ENCODE measurements at regions not wholly inside any gene's neighbourhood (a gene's known extent, or its start where the extent isn't known, plus 50 kb on each side); places are given as distances from the start of the nearest gene placed in this dataset.

DNA sequence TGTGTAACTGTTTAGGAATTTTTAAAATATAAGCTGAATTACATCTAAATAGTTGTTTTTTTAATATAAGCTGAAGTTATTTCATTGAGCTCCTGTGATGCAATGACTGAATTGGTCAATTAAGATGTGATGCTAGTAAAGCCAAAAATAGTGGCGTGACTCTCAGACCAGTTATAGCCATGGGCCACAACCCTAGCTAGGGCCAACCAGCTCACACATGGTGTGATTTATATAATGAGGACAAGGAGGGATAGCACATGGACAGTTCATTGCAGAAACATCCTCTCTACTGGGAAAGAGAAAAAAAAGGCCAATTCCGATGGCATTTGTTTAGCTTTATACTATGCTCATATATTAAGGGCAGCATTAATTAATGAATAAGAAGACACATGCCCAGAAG, 119.3 kb upstream of the PROX1 start:
- TF ChIP-seq, protein P1, sequence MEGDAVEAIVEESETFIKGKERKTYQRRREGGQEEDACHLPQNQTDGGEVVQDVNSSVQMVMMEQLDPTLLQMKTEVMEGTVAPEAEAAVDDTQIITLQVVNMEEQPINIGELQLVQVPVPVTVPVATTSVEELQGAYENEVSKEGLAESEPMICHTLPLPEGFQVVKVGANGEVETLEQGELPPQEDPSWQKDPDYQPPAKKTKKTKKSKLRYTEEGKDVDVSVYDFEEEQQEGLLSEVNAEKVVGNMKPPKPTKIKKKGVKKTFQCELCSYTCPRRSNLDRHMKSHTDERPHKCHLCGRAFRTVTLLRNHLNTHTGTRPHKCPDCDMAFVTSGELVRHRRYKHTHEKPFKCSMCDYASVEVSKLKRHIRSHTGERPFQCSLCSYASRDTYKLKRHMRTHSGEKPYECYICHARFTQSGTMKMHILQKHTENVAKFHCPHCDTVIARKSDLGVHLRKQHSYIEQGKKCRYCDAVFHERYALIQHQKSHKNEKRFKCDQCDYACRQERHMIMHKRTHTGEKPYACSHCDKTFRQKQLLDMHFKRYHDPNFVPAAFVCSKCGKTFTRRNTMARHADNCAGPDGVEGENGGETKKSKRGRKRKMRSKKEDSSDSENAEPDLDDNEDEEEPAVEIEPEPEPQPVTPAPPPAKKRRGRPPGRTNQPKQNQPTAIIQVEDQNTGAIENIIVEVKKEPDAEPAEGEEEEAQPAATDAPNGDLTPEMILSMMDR (IDR thresholded peaks at IDR 0.05; ENCODE audit: low read depth, low read length, missing control alignments) = no peak
- DNase-seq (ENCODE audit: low read depth) = no peak
- no peak overlapping the region for H3K4me3 ChIP-seq (ENCODE audit: low read depth, low read length)
- in situ Hi-C loops (cut with HindIII; ENCODE audit: low sequenced_read_pairs) = no loop called here

GRCh38 chr1:213871179-213871578, 116.6 kb upstream of the PROX1 start:
- DNase-seq (ENCODE audit: low read depth) = no peak
- H3K4me3 ChIP-seq (ENCODE audit: low read depth, low read length) = no peak overlapping the region
- in situ Hi-C loops (cut with HindIII; ENCODE audit: low sequenced_read_pairs) = no loop called here
- TF ChIP-seq, protein P1 (IDR thresholded peaks at IDR 0.05; ENCODE audit: low read depth, low read length, missing control alignments) = no peak

GRCh38 chr1:213874789-213875188, 113.0 kb upstream of the PROX1 start:
- no peak for DNase-seq (ENCODE audit: low read depth)
- in situ Hi-C loops (cut with HindIII; ENCODE audit: low sequenced_read_pairs) = no loop called here
- no peak overlapping the region for H3K4me3 ChIP-seq (ENCODE audit: low read depth, low read length)
- TF ChIP-seq, protein P1 (IDR thresholded peaks at IDR 0.05; ENCODE audit: low read depth, low read length, missing control alignments) = no peak

GRCh38 chr1:213876531-213876930, 111.2 kb upstream of the PROX1 start:
- no peak overlapping the region for H3K4me3 ChIP-seq (ENCODE audit: low read depth, low read length)
- in situ Hi-C loops (cut with HindIII; ENCODE audit: low sequenced_read_pairs) = no loop called here
- DNase-seq (ENCODE audit: low read depth) = no peak
- TF ChIP-seq, protein P1 (IDR thresholded peaks at IDR 0.05; ENCODE audit: low read depth, low read length, missing control alignments) = no peak

DNA sequence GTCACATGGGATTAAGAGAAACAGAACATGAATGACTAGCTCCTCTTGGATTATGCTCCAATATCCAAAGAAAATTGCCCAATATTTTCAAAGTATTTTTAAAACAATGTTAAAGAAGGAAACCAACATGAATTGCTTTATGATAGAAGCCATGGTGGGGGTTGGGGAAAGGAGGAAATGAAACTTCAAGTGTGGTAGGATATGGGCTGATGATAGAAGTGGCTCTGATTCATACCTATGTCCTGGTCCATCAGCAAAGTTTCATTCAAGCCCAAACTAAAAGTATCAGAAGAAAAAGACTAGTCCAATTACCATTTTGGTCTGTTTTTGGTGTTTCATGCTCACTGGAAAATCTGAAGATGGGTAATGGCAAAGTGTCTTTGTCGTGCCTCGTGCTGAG, 104.2 kb upstream of the PROX1 start:
- no peak overlapping the region for H3K4me3 ChIP-seq (ENCODE audit: low read depth, low read length)
- TF ChIP-seq, protein P1 (IDR thresholded peaks at IDR 0.05; ENCODE audit: low read depth, low read length, missing control alignments) = no peak
- in situ Hi-C loops (cut with HindIII; ENCODE audit: low sequenced_read_pairs) = no loop called here
- DNase-seq (ENCODE audit: low read depth) = no peak

DNA sequence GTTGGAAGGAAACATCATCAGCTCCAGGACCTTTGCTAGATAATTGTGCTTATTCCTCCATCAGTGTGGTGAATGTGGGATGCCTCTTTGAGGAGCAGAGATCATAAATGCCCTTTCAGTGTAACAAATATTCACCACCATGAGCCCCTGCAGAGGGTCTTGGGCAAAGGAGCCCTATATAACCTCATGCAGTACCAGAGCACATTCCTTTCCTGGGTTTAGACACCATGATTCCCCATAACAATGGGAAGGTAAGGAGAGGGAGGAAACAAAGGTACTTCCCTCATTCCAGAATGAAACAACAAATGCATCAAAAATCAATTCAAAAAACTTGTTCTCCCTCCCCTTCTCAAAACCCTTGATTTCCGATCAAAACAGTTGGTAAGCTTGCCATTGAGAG, 103.4 kb upstream of the PROX1 start:
- H3K4me3 ChIP-seq (ENCODE audit: low read depth, low read length) = no peak overlapping the region
- DNase-seq (ENCODE audit: low read depth) = no peak
- in situ Hi-C loops (cut with HindIII; ENCODE audit: low sequenced_read_pairs) = no loop called here
- TF ChIP-seq, protein P1 (IDR thresholded peaks at IDR 0.05; ENCODE audit: low read depth, low read length, missing control alignments) = no peak

DNA sequence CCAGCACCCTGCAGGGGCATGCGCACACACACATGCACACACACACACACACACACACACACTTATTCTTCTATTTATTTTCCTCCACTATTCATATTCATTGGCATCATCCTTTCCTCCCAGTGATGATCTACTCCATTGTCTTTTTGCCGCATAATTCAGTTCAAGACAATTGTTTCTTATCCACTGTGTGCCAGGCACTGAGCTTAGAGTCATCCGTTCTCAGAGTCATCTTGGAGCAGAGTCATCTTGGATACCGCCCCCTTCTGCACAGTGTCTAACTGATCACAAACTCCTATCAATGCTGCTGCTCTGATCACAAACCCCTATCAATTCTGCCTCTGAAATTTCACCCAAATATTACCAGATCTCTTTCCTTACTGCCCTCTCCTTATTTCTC, 102.8 kb upstream of the PROX1 start:
- H3K4me3 ChIP-seq (ENCODE audit: low read depth, low read length) = no peak overlapping the region
- no peak for DNase-seq (ENCODE audit: low read depth)
- in situ Hi-C loops (cut with HindIII; ENCODE audit: low sequenced_read_pairs) = no loop called here
- TF ChIP-seq, protein P1 (IDR thresholded peaks at IDR 0.05; ENCODE audit: low read depth, low read length, missing control alignments) = no peak
